ENCODE measurements at regions not wholly inside any gene's neighbourhood (a gene's known extent, or its start where the extent isn't known, plus 50 kb on each side); places are given as distances from the start of the nearest gene placed in this dataset.

DNA sequence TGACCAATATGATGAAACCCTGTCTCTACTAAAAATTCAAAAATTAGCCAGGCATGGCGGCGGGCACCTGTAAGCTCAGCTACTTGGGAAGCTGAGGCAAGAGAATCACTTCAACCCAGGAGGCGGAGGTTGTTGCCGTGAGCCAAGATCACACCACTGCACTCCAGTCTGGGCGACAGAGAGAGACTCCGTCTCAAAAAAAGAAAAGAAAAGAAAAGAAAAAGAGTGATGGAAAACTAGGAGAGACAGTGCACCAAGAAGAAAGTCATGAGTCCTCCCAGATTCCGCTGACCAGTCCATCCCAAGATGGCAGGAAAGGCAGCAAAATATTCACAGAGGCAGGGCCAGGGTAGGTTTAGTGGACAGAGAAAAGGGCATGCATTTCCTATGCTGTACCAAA is 226.9 kb downstream of the ASMT start:
- TF ChIP-seq, protein P1, sequence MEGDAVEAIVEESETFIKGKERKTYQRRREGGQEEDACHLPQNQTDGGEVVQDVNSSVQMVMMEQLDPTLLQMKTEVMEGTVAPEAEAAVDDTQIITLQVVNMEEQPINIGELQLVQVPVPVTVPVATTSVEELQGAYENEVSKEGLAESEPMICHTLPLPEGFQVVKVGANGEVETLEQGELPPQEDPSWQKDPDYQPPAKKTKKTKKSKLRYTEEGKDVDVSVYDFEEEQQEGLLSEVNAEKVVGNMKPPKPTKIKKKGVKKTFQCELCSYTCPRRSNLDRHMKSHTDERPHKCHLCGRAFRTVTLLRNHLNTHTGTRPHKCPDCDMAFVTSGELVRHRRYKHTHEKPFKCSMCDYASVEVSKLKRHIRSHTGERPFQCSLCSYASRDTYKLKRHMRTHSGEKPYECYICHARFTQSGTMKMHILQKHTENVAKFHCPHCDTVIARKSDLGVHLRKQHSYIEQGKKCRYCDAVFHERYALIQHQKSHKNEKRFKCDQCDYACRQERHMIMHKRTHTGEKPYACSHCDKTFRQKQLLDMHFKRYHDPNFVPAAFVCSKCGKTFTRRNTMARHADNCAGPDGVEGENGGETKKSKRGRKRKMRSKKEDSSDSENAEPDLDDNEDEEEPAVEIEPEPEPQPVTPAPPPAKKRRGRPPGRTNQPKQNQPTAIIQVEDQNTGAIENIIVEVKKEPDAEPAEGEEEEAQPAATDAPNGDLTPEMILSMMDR (IDR thresholded peaks at IDR 0.05; ENCODE audit: control extremely low read depth in 1 of 3, insufficient read depth in 1 of 3, low read depth in 1 of 3, low read length in 3 of 3) = no peak
- TF ChIP-seq GABPA (IDR thresholded peaks at IDR 0.05; ENCODE audit: borderline replicate concordance, insufficient read depth, low read length) = no peak

All from H1 (cell line).